ENCODE measurements at regions not wholly inside any gene's neighbourhood (a gene's known extent, or its start where the extent isn't known, plus 50 kb on each side); places are given as distances from the start of the nearest gene placed in this dataset.
"Not testable (repeated sequence)": the region's sequence is repeated elsewhere in the genome, so short reads cannot be mapped to it uniquely, and the experiment has no call there.

GRCh38 chr14:35988550-35988949, 162.4 kb downstream of the BRMS1L start:
- DNase-seq (ENCODE audit: low spot score) = no peak

GRCh38 chr14:35987731-35988130, 161.6 kb downstream of the BRMS1L start:
- DNase-seq (ENCODE audit: low spot score) = no peak

GRCh38 chr14:35986219-35986573, 160.1 kb downstream of the BRMS1L start:
- no peak for DNase-seq (ENCODE audit: low spot score)

- DNase-seq (ENCODE audit: low spot score) = peak; percentile 16
Observed at GRCh38 chr14:35985474-35986218, 159.5 kb downstream of the BRMS1L start.

- DNase-seq (ENCODE audit: low spot score) = no peak
Observed at GRCh38 chr14:35979531-35979930, 153.4 kb downstream of the BRMS1L start.

- no peak for DNase-seq (ENCODE audit: low spot score)
Observed at GRCh38 chr14:35978561-35978960, 152.4 kb downstream of the BRMS1L start.

- no peak for DNase-seq (ENCODE audit: low spot score)
Observed at GRCh38 chr14:35975814-35976213, 149.7 kb downstream of the BRMS1L start.

- no peak for DNase-seq (ENCODE audit: low spot score)
Observed at GRCh38 chr14:35973770-35974169, 147.6 kb downstream of the BRMS1L start.

GRCh38 chr14:35971965-35972630, 146.0 kb downstream of the BRMS1L start:
- no peak for DNase-seq (ENCODE audit: low spot score)

- no peak for DNase-seq (ENCODE audit: low spot score)
Observed at GRCh38 chr14:35969310-35969709, 143.2 kb downstream of the BRMS1L start.

GRCh38 chr14:35965400-35965799, 139.3 kb downstream of the BRMS1L start:
- no peak for DNase-seq (ENCODE audit: low spot score)

GRCh38 chr14:35964697-35965286, 138.7 kb downstream of the BRMS1L start:
- DNase-seq (ENCODE audit: low spot score) = no peak

GRCh38 chr14:35963209-35963608, 137.1 kb downstream of the BRMS1L start:
- peak; percentile 12 for DNase-seq (ENCODE audit: low spot score)

- DNase-seq (ENCODE audit: low spot score) = no peak
Observed at GRCh38 chr14:35961697-35962274, 135.6 kb downstream of the BRMS1L start.

GRCh38 chr14:35959835-35960234, 133.7 kb downstream of the BRMS1L start:
- DNase-seq (ENCODE audit: low spot score) = no peak

- DNase-seq (ENCODE audit: low spot score) = no peak
Observed at GRCh38 chr14:35958499-35958898, 132.4 kb downstream of the BRMS1L start.

- no peak for DNase-seq (ENCODE audit: low spot score)
Observed at GRCh38 chr14:35956376-35957085, 130.4 kb downstream of the BRMS1L start.

GRCh38 chr14:35952584-35952983, 126.4 kb downstream of the BRMS1L start:
- DNase-seq (ENCODE audit: low spot score) = no peak

- no peak for DNase-seq (ENCODE audit: low spot score)
Observed at GRCh38 chr14:35949920-35950513, 123.9 kb downstream of the BRMS1L start.

- not testable (repeated sequence) for DNase-seq (ENCODE audit: low spot score)
Observed at GRCh38 chr14:35947983-35948382, 121.8 kb downstream of the BRMS1L start.

- peak; percentile 4 for DNase-seq (ENCODE audit: low spot score)
Observed at GRCh38 chr14:35944847-35945246, 118.7 kb downstream of the BRMS1L start.

GRCh38 chr14:35940291-35940690, 114.2 kb downstream of the BRMS1L start:
- DNase-seq (ENCODE audit: low spot score) = no peak

All from NAMALWA (cell line).